ENCODE measurements at regions not wholly inside any gene's neighbourhood (a gene's known extent, or its start where the extent isn't known, plus 50 kb on each side); places are given as distances from the start of the nearest gene placed in this dataset.
A peak's percentile ranks its signal among the peaks of the same experiment; 100 is the strongest.

- H3K27ac ChIP-seq: peak overlapping the region; percentile 35 to 59; a peak in 5 of 6 replicates
- H3K4me2 ChIP-seq: no peak overlapping the region; the same call in 2 of the 3 replicates
- H3K4me1 ChIP-seq: peaks cover 31% of the 10 kb centered on the region
- DNase-seq (ENCODE audit: low read depth in 1 of 2, low spot score in 1 of 2) (no peak), ATAC-seq (peak in 1 of 2 experiments; percentile 27; a peak in 1 of 6 replicates), FAIRE-seq (no peak)
- CTCF ChIA-PET: no interaction called here
- TF ChIP-seq ZNF302 (CRISPR knock-in tag; IDR thresholded peaks at IDR 0.05) (no peak), BCL3 (IDR thresholded peaks at IDR 0.05) (no peak), MAFK (IDR thresholded peaks at IDR 0.05; ENCODE audit: partially characterized antibody) (no peak), HOXB13 (CRISPR knock-in tag; IDR thresholded peaks at IDR 0.05; ENCODE audit: low read depth) (no peak), CHD4 (IDR thresholded peaks at IDR 0.05; ENCODE audit: borderline replicate concordance) (no peak)
- TF ChIP-seq, protein P1, sequence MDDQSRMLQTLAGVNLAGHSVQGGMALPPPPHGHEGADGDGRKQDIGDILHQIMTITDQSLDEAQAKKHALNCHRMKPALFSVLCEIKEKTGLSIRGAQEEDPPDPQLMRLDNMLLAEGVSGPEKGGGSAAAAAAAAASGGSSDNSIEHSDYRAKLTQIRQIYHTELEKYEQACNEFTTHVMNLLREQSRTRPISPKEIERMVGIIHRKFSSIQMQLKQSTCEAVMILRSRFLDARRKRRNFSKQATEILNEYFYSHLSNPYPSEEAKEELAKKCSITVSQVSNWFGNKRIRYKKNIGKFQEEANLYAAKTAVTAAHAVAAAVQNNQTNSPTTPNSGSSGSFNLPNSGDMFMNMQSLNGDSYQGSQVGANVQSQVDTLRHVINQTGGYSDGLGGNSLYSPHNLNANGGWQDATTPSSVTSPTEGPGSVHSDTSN (IDR thresholded peaks at IDR 0.05): no peak
- H3K9me3 ChIP-seq: 0 out of 3 replicates have a peak, but pooled peaks cover 3% of the 10 kb centered on the region
- 58% methylated on average over 3 of the region's 3 CpGs for WGBS (ENCODE audit: missing lambda C conversion rate)
- POLR2A ChIA-PET: no interaction called here
- H3K4me3 ChIP-seq: no peak overlapping the region
Measured at GRCh38 chr12:114998750-114999128, 314.8 kb upstream of the TBX3 start.

DNA sequence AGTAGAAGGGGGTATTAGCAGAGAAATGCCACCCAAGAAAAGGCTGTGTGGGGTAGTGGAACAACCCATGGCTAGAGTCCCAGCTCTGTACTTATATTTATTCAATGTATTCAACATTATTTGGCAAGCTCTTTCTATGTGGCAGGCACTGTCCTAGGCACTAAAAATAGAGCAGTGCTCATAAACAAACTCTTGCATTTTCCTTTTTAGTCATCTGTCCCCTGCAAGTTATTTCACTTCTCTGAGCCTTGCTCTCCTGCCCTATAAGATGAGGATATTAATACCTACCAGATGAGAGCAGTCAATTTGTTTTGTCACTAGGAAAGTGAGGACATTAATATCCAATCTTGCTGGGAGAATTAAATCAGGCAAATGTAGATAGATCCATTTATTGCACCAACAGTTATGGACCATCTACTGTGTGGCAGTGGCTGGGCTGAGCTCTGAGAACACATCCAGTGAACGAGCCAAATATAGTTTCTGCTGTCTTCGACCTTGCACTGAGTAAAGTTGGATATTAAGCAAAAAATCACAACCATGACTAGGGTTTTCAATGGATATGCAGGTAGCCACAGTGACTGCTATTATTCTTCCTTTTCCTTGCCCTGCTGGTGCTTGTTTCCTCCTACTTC, 314.3 kb upstream of the TBX3 start:
- H3K4me2 ChIP-seq: no peak overlapping the region
- H3K4me1 ChIP-seq: peaks cover 30% of the 10 kb centered on the region
- ATAC-seq: no peak; a peak in 2 of 6 replicates
- ChIA-PET CTCF (no interaction called here), POLR2A (no interaction called here)
- no peak overlapping the region for H3K4me3 ChIP-seq
- WGBS (ENCODE audit: missing lambda C conversion rate): 18% methylated on average over 2 of the region's 2 CpGs
- peak overlapping the region in 1 of 2 experiments; percentile 59; a peak in 4 of 6 replicates for H3K27ac ChIP-seq
- no peak for FAIRE-seq
- 0 out of 3 replicates have a peak, but pooled peaks cover 3% of the 10 kb centered on the region for H3K9me3 ChIP-seq
- TF ChIP-seq HOXB13 (CRISPR knock-in tag; IDR thresholded peaks at IDR 0.05; ENCODE audit: low read depth) (no peak), BHLHE40 (IDR thresholded peaks at IDR 0.05; ENCODE audit: low read depth, low read length) (no peak), MYC (IDR thresholded peaks at IDR 0.05; ENCODE audit: borderline replicate concordance, low read length) (no peak), TFCP2L1 (CRISPR knock-in tag; IDR thresholded peaks at IDR 0.05) (no peak), CBX2 (IDR thresholded peaks at IDR 0.05; ENCODE audit: borderline replicate concordance, low read depth) (no peak), TP53 (CRISPR knock-in tag; IDR thresholded peaks at IDR 0.05) (no peak), USF2 (IDR thresholded peaks at IDR 0.05) (no peak), EHF (CRISPR knock-in tag; IDR thresholded peaks at IDR 0.05) (no peak), RARB (CRISPR knock-in tag; IDR thresholded peaks at IDR 0.05) (no peak), CHD4 (IDR thresholded peaks at IDR 0.05; ENCODE audit: borderline replicate concordance) (no peak), POLR2A (IDR thresholded peaks at IDR 0.05; ENCODE audit: low read length) (no peak), CEBPB (IDR thresholded peaks at IDR 0.05) (no peak)
- TF ChIP-seq, protein P2, sequence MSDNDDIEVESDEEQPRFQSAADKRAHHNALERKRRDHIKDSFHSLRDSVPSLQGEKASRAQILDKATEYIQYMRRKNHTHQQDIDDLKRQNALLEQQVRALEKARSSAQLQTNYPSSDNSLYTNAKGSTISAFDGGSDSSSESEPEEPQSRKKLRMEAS (IDR thresholded peaks at IDR 0.05): no peak
- no peak for DNase-seq (ENCODE audit: low read depth in 1 of 2, low spot score in 1 of 2)

GRCh38 chr12:114996382-114996781, 312.4 kb upstream of the TBX3 start:
- H3K27ac ChIP-seq: no peak overlapping the region
- DNase-seq (ENCODE audit: low read depth in 1 of 2, low spot score in 1 of 2): no peak
- CTCF ChIA-PET: interaction anchor here (1.1 kb wide), 1 partner anchor 17 kb away, joined by 4 read pairs; no protein-coding TSS in a partner anchor
- no peak for ATAC-seq
- H3K4me2 ChIP-seq: no peak overlapping the region
- H3K9me3 ChIP-seq: 0 out of 3 replicates have a peak, but pooled peaks cover 3% of the 10 kb centered on the region
- FAIRE-seq: no peak
- H3K4me3 ChIP-seq: no peak overlapping the region
- POLR2A ChIA-PET: no interaction called here
- 30% methylated on average over 5 of the region's 5 CpGs for WGBS (ENCODE audit: missing lambda C conversion rate)
- H3K4me1 ChIP-seq: peaks cover 30% of the 10 kb centered on the region
- no peak for TF ChIP-seq MAZ (IDR thresholded peaks at IDR 0.05; ENCODE audit: borderline replicate concordance, low read depth, low read length)

All from A549 (cell line).